ENCODE measurements at regions not wholly inside any gene's neighbourhood (a gene's known extent, or its start where the extent isn't known, plus 50 kb on each side); places are given as distances from the start of the nearest gene placed in this dataset.

- no peak for DNase-seq
These were observed 203.7 kb downstream of the OTOR start for GRCh38 chr20:16951876-16952275.

GRCh38 chr20:16952965-16953364 lies 204.8 kb downstream of the OTOR start:
- no peak for DNase-seq

- DNase-seq, result no peak
These were observed 205.7 kb downstream of the OTOR start for GRCh38 chr20:16953858-16954257.

- no peak for DNase-seq
These were observed 207.3 kb downstream of the OTOR start for GRCh38 chr20:16955462-16955861.

- DNase-seq, result no peak
These were observed 207.8 kb downstream of the OTOR start for GRCh38 chr20:16955971-16956370.

- no peak for DNase-seq
These were observed 217.2 kb downstream of the OTOR start for GRCh38 chr20:16965401-16965800.

- DNase-seq, result no peak
These were observed 218.2 kb downstream of the OTOR start for GRCh38 chr20:16966276-16966880.

GRCh38 chr20:16968099-16968498 lies 219.9 kb downstream of the OTOR start:
- no peak for DNase-seq

GRCh38 chr20:16970776-16971175 lies 222.6 kb downstream of the OTOR start:
- DNase-seq, result no peak

GRCh38 chr20:16974080-16974854 lies 226.1 kb downstream of the OTOR start:
- no peak for DNase-seq

- no peak for DNase-seq
These were observed 226.7 kb downstream of the OTOR start for GRCh38 chr20:16974855-16975162.

- DNase-seq, result no peak
These were observed 227.5 kb downstream of the OTOR start for GRCh38 chr20:16975682-16976081.

GRCh38 chr20:16978497-16978896 lies 230.3 kb downstream of the OTOR start:
- no peak for DNase-seq

GRCh38 chr20:16982091-16982726 lies 234.1 kb downstream of the OTOR start:
- no peak for DNase-seq

GRCh38 chr20:16984481-16984880 lies 236.3 kb downstream of the OTOR start:
- DNase-seq, result no peak

GRCh38 chr20:17003170-17003870 lies 223.5 kb upstream of the PCSK2 start:
- no peak for DNase-seq

- no peak for DNase-seq
These were observed 216.7 kb upstream of the PCSK2 start for GRCh38 chr20:17010181-17010580.

- DNase-seq, result no peak
These were observed 214.2 kb upstream of the PCSK2 start for GRCh38 chr20:17012546-17013226.

- no peak for DNase-seq
These were observed 212.6 kb upstream of the PCSK2 start for GRCh38 chr20:17014217-17014616.

- no peak for DNase-seq
These were observed 212.0 kb upstream of the PCSK2 start for GRCh38 chr20:17014756-17015366.

GRCh38 chr20:17017232-17017631 lies 209.6 kb upstream of the PCSK2 start:
- DNase-seq, result no peak

- no peak for DNase-seq
These were observed 205.4 kb upstream of the PCSK2 start for GRCh38 chr20:17021481-17021880.

- no peak for DNase-seq
These were observed 203.8 kb upstream of the PCSK2 start for GRCh38 chr20:17023036-17023435.

Measured in stimulated activated CD8-positive, alpha-beta memory T cell treated with anti-CD3 and anti-CD28 coated beads, Interleukin-4, amount 100 ng/mL, for 48 hours (primary cell).